GM23338 (cell line): ENCODE measurements at regions not wholly inside any gene's neighbourhood (a gene's known extent, or its start where the extent isn't known, plus 50 kb on each side); places are given as distances from the start of the nearest gene placed in this dataset.

ENCODE experiments used
- ATAC-seq: fragments of 200-7000 bp; cut with Tn5 transposase; 3 replicates; pipeline ENCODE4 v1.9.1; 2020
- DNase-seq: peaks from one replicate; pipeline ENCODE4 v3.0.0-alpha.2; 2015; ENCODE audit warnings: low spot score
- H2AFZ ChIP-seq: fragments of 200-600 bp; sonication (generic); 2 replicates; pipeline ENCODE4 v1.8.0; 2016; ENCODE audit warnings: antibody characterized with exemption, mild to moderate bottlenecking, moderate library complexity
- H3F3A ChIP-seq: fragments of 200-600 bp; sonication (generic); replicated peaks from 2 replicates; pipeline ENCODE4 v1.8.0; 2017; ENCODE audit warnings: antibody characterized with exemption, mixed run types, low read depth
- H3K27ac ChIP-seq: fragments of 200-600 bp; sonication (generic); 2 replicates; pipeline ENCODE4 v1.6.1; 2016; ENCODE audit warnings: low read depth
- H3K27me3 ChIP-seq: fragments of 200-600 bp; sonication (generic); 2 replicates; pipeline ENCODE4 v1.8.0; 2016; ENCODE audit warnings: mild to moderate bottlenecking, mixed run types, moderate library complexity; ENCODE audit not compliant: insufficient read depth
- H3K36me3 ChIP-seq: fragments of 200-600 bp; sonication (generic); 2 replicates; pipeline ENCODE4 v1.8.0; 2016; ENCODE audit warnings: mild to moderate bottlenecking; ENCODE audit not compliant: insufficient read depth
- H3K4me1 ChIP-seq: fragments of 200-600 bp; sonication (generic); 2 replicates; pipeline ENCODE4 v1.8.0; 2016; ENCODE audit warnings: mild to moderate bottlenecking, moderate library complexity; ENCODE audit not compliant: insufficient read depth
- H3K4me2 ChIP-seq: fragments of 200-600 bp; sonication (generic); 2 replicates; pipeline ENCODE4 v1.7.1; 2017; ENCODE audit warnings: mixed run types
- H3K4me3 ChIP-seq: fragments of 200-600 bp; sonication (generic); 2 replicates; pipeline ENCODE4 v1.6.1; 2016; ENCODE audit warnings: mixed run types
- H3K79me2 ChIP-seq: fragments of 200-600 bp; sonication (generic); replicated peaks from 2 replicates; pipeline ENCODE4 v1.8.0; 2017; ENCODE audit warnings: mild to moderate bottlenecking; ENCODE audit not compliant: insufficient read depth
- H3K9me2 ChIP-seq: fragments of 200-600 bp; sonication (generic); 2 replicates; pipeline ENCODE4 v1.8.0; 2017; ENCODE audit not compliant: insufficient read depth
- H4K20me1 ChIP-seq: fragments of 200-600 bp; sonication (generic); replicated peaks from 2 replicates; pipeline ENCODE4 v1.8.0; 2017; ENCODE audit warnings: mild to moderate bottlenecking; ENCODE audit not compliant: insufficient read depth
- H3K27ac Mint-ChIP-seq: 2 replicates; pipeline ENCODE4 v1.8.0; 2020; ENCODE audit warnings: inconsistent platforms, mild to moderate bottlenecking, moderate library complexity, mixed read lengths
- H3K27me3 Mint-ChIP-seq: 3 replicates; pipeline ENCODE4 v1.8.0; 2022; ENCODE audit warnings: low read depth, mild to moderate bottlenecking, moderate library complexity, mixed read lengths, inconsistent platforms; ENCODE audit not compliant: insufficient read depth, poor library complexity
- H3K36me3 Mint-ChIP-seq: 3 replicates; pipeline ENCODE4 v1.8.0; 2021; ENCODE audit warnings: low read depth, mild to moderate bottlenecking, inconsistent platforms, moderate library complexity, mixed read lengths
- H3K4me1 Mint-ChIP-seq: 3 replicates; pipeline ENCODE4 v1.8.0; 2020; ENCODE audit warnings: mild to moderate bottlenecking, inconsistent platforms, mixed read lengths
- H3K4me3 Mint-ChIP-seq: 3 replicates; pipeline ENCODE4 v1.8.0; 2021; ENCODE audit warnings: moderate library complexity, mild to moderate bottlenecking, inconsistent platforms, mixed read lengths
- H3K9me3 Mint-ChIP-seq: 3 replicates; pipeline ENCODE4 v1.8.0; 2020; ENCODE audit warnings: moderate library complexity, mild to moderate bottlenecking, inconsistent platforms, mixed read lengths
- CREB1 ChIP-seq: fragments of 250-450 bp; sonication (Bioruptor Pico); IDR thresholded peaks from 2 replicates; pipeline ENCODE4 v1.5.0; 2020; ENCODE audit warnings: low read depth, mild to moderate bottlenecking, moderate library complexity
- CTCF ChIP-seq, 2 experiments: fragments of 200-600 bp in 1 of 2; sonication (generic) in 1 of 2; conservative IDR thresholded peaks; 2 replicates each; pipeline versions ENCODE4 v1.5.1 to v1.6.1; 2016 to 2017; ENCODE audit warnings: antibody characterized with exemption in 2 of 2, low read depth in 2 of 2, mild to moderate bottlenecking in 2 of 2, moderate library complexity in 1 of 2
- ETS1 ChIP-seq: IDR thresholded peaks from 2 replicates; pipeline ENCODE4 v1.6.1; 2016; ENCODE audit warnings: antibody characterized with exemption
- EZH2 ChIP-seq: fragments of 200-600 bp; sonication (generic); IDR thresholded peaks from one replicate; pipeline ENCODE4 v1.8.0; 2017; ENCODE audit warnings: antibody characterized with exemption, mild to moderate bottlenecking, low read depth; ENCODE audit not compliant: unreplicated experiment
- EZH2phosphoT487 ChIP-seq: fragments of 200-600 bp; sonication (generic); IDR thresholded peaks from one replicate; pipeline ENCODE4 v1.8.1; 2018; ENCODE audit warnings: antibody characterized with exemption; ENCODE audit not compliant: unreplicated experiment
- JUNB ChIP-seq: IDR thresholded peaks from one replicate; pipeline ENCODE4 v1.6.1; 2016; ENCODE audit warnings: antibody characterized with exemption; ENCODE audit not compliant: unreplicated experiment
- NANOG ChIP-seq: IDR thresholded peaks from 2 replicates; pipeline ENCODE4 v1.6.1; 2016; ENCODE audit warnings: antibody characterized with exemption, borderline replicate concordance
- STAT1 ChIP-seq: IDR thresholded peaks from one replicate; pipeline ENCODE4 v1.6.1; 2016; ENCODE audit warnings: antibody characterized with exemption; ENCODE audit not compliant: unreplicated experiment
- ZNF114 ChIP-seq: fragments of 250-450 bp; sonication (Bioruptor Pico); IDR thresholded peaks from 2 replicates; pipeline ENCODE4 v1.5.0; 2020; ENCODE audit warnings: mild to moderate bottlenecking, moderate library complexity
- ZNF331 ChIP-seq: fragments of 250-450 bp; sonication (Bioruptor Pico); IDR thresholded peaks from 2 replicates; pipeline ENCODE4 v1.5.0; 2020; ENCODE audit warnings: low read depth, mild to moderate bottlenecking, moderate library complexity
- TF ChIP-seq, protein P1 (sequence below): IDR thresholded peaks from one replicate; pipeline ENCODE4 v1.6.1; 2018; ENCODE audit warnings: antibody characterized with exemption; ENCODE audit not compliant: unreplicated experiment

DNA sequence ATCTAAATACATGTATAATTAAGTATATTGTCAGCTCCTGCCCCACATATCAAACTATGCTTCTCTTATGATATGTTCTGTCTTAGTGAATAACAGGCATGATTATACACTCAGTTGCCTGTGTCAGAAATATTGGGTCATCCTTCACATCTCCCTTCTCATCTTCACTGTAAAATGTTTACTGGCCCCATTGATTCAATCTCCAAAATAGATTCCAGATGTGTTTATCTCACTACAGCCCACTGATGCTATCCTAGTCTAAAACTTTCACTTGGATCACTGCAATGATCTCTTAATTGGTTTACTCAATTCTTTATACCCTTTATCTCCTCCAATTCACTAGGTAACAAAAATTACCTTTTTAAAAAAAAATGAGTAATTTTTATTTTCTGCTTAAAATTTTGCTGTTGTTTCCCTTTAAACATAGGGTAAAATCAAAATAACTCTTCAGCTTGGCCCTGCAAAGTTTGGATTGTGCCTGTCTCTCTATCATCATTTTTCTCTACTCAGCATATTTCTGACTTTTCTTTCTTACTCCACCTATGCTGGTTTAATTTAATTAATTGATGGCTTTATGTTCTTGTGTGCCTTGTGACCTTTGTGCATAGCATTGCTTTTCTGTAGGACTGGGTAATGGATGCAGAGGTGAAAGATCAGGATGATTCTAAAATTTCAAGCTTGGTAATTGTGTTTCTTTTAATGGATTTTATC is 233.9 kb upstream of the FOXP2 start:
- no peak for ATAC-seq
- no peaks in the 10 kb centered on the region for H3K36me3 Mint-ChIP-seq

DNA sequence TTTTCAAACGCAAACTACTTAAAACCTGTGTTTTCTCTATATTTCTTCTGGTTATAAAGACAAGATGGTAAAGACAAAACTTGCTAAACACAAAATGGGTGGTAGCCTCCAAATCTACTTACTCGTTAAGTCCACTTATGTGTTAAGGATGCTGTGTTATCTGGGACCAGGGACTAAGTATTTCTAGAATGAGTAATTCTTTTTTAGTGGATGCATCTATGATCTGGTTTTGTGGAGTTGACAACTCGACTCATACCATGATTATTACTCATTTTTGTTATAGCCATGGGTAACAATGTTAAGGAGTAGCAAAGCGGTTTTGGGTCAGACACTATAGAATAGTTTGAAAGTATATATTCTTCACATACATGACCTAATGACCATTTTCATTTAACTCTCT is 239.5 kb upstream of the FOXP2 start:
- H3K4me3 Mint-ChIP-seq, result no peak overlapping the region
- Histone ChIP-seq H3K27ac (no peak overlapping the region), H3K36me3 (no peaks in the 10 kb centered on the region), H3K4me1 (no peaks in the 10 kb centered on the region), H3K4me2 (no peak overlapping the region), H3F3A (no peaks in the 10 kb centered on the region), H3K79me2 (no peaks in the 10 kb centered on the region), H3K9me2 (no peaks in the 10 kb centered on the region), H2AFZ (no peak overlapping the region), H3K4me3 (no peak overlapping the region), H3K27me3 (no peaks in the 10 kb centered on the region), H4K20me1 (no peaks in the 10 kb centered on the region)
- no peaks in the 10 kb centered on the region for H3K36me3 Mint-ChIP-seq
- DNase-seq, result no peak
- no peaks in the 10 kb centered on the region for H3K4me1 Mint-ChIP-seq
- H3K27ac Mint-ChIP-seq, result no peak overlapping the region
- ATAC-seq, result no peak
- H3K9me3 Mint-ChIP-seq, result no peaks in the 10 kb centered on the region; the same call in 2 of the 3 replicates
- H3K27me3 Mint-ChIP-seq, result no peaks in the 10 kb centered on the region
- TF ChIP-seq ZNF114 (no peak), NANOG (no peak), EZH2phosphoT487 (no peak), CTCF (conservative IDR thresholded peaks at IDR 0.05; ENCODE audit: low read depth in 2 of 2) (no peak)

More for the DNA sequence above, 233.9 kb upstream of the FOXP2 start:
- H3K79me2 ChIP-seq, result no peaks in the 10 kb centered on the region
- no peak overlapping the region for H3K4me3 ChIP-seq
- H3K27me3 ChIP-seq, result no peaks in the 10 kb centered on the region
- no peak overlapping the region for H3K4me2 ChIP-seq
- Mint-ChIP-seq H3K9me3 (no peaks in the 10 kb centered on the region), H3K4me3 (no peak overlapping the region), H3K27me3 (no peaks in the 10 kb centered on the region), H3K4me1 (peaks cover 5% of the 10 kb centered on the region; the same call in 1 of the 3 replicates), H3K27ac (no peak overlapping the region)
- H3K4me1 ChIP-seq, result no peaks in the 10 kb centered on the region
- H3K27ac ChIP-seq, result no peak overlapping the region
- H3F3A ChIP-seq, result no peaks in the 10 kb centered on the region
- no peaks in the 10 kb centered on the region for H4K20me1 ChIP-seq
- no peak for DNase-seq
- no peaks in the 10 kb centered on the region for H3K9me2 ChIP-seq
- no peaks in the 10 kb centered on the region for H3K36me3 ChIP-seq
- no peak for TF ChIP-seq NANOG
- TF ChIP-seq, protein P1, sequence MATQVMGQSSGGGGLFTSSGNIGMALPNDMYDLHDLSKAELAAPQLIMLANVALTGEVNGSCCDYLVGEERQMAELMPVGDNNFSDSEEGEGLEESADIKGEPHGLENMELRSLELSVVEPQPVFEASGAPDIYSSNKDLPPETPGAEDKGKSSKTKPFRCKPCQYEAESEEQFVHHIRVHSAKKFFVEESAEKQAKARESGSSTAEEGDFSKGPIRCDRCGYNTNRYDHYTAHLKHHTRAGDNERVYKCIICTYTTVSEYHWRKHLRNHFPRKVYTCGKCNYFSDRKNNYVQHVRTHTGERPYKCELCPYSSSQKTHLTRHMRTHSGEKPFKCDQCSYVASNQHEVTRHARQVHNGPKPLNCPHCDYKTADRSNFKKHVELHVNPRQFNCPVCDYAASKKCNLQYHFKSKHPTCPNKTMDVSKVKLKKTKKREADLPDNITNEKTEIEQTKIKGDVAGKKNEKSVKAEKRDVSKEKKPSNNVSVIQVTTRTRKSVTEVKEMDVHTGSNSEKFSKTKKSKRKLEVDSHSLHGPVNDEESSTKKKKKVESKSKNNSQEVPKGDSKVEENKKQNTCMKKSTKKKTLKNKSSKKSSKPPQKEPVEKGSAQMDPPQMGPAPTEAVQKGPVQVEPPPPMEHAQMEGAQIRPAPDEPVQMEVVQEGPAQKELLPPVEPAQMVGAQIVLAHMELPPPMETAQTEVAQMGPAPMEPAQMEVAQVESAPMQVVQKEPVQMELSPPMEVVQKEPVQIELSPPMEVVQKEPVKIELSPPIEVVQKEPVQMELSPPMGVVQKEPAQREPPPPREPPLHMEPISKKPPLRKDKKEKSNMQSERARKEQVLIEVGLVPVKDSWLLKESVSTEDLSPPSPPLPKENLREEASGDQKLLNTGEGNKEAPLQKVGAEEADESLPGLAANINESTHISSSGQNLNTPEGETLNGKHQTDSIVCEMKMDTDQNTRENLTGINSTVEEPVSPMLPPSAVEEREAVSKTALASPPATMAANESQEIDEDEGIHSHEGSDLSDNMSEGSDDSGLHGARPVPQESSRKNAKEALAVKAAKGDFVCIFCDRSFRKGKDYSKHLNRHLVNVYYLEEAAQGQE, result no peak
- no peak for TF ChIP-seq EZH2phosphoT487
- no peak for TF ChIP-seq CREB1 (CRISPR knock-in tag)
- no peak for TF ChIP-seq ZNF114
- no peak for TF ChIP-seq ETS1
- TF ChIP-seq ZNF331, result no peak
- no peak for TF ChIP-seq JUNB
- TF ChIP-seq EZH2, result no peak
- TF ChIP-seq STAT1, result no peak
- H2AFZ ChIP-seq, result no peak overlapping the region
